ENCODE measurements at regions not wholly inside any gene's neighbourhood (a gene's known extent, or its start where the extent isn't known, plus 50 kb on each side); places are given as distances from the start of the nearest gene placed in this dataset.

DNA sequence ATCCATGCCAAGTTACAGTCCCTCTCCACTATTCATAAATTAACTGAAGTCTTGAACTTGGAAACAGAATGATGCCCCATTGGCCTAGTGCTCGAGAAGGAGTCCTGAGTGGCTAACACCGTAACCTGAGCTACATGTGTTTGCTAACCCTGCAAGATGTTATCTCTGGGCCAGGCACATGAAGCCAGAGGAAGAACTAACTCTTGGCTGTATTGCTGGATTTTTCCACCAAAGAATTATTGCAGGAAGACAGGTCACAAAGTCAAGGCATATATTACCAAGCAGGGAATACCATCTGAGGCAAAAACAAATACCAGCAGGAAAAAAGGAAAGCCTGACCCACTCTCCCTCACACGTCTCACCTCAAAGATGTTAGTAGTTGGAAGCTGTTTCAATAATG lies 148.9 kb upstream of the PHACTR1 start:
- TF ChIP-seq, protein P1, sequence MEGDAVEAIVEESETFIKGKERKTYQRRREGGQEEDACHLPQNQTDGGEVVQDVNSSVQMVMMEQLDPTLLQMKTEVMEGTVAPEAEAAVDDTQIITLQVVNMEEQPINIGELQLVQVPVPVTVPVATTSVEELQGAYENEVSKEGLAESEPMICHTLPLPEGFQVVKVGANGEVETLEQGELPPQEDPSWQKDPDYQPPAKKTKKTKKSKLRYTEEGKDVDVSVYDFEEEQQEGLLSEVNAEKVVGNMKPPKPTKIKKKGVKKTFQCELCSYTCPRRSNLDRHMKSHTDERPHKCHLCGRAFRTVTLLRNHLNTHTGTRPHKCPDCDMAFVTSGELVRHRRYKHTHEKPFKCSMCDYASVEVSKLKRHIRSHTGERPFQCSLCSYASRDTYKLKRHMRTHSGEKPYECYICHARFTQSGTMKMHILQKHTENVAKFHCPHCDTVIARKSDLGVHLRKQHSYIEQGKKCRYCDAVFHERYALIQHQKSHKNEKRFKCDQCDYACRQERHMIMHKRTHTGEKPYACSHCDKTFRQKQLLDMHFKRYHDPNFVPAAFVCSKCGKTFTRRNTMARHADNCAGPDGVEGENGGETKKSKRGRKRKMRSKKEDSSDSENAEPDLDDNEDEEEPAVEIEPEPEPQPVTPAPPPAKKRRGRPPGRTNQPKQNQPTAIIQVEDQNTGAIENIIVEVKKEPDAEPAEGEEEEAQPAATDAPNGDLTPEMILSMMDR (IDR thresholded peaks at IDR 0.05) = no peak
- no peak for TF ChIP-seq EZH2 (IDR thresholded peaks at IDR 0.05)
